Posterior vena cava (tissue), 2 donors: ENCODE measurements at regions not wholly inside any gene's neighbourhood (a gene's known extent, or its start where the extent isn't known, plus 50 kb on each side); places are given as distances from the start of the nearest gene placed in this dataset.

ENCODE experiments used
- DNase-seq: peaks from one replicate; pipeline ENCODE4 v3.0.0-alpha.2; 2020; ENCODE audit warnings: low spot score
- intact Hi-C, 2 donors: fragments of 100-400 bp; cut with DNase I; formaldehyde crosslinking; loops; one replicate each; pipeline versions ENCODE4 v1.14.1 to v1.14.2; 2022 to 2023
- donor health status: DM: yes; HTN: yes; CAD: no.
- donor health status: DM: yes; HTN: yes; CAD: no.

DNA sequence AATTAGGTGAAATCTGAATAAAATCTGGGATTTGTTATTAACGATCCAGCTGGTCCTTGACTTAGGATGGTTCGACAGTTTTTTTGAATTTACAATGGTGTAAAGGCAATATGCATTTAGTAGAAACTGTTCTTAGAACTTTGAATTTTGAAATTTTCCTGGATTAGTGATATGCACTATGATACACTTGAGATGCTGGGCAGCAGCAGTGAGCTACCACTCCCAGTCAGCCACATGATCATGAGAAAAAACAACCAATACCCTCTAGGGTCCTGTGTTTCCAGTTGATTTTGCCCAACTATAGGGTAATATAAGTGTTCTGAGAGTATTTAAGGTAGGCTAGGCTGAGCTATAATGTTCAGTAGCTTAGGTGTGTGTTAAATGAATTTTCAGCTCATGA lies 303.7 kb downstream of the GPAT3 start:
- intact Hi-C loops = no loop called here
- DNase-seq = no peak

DNA sequence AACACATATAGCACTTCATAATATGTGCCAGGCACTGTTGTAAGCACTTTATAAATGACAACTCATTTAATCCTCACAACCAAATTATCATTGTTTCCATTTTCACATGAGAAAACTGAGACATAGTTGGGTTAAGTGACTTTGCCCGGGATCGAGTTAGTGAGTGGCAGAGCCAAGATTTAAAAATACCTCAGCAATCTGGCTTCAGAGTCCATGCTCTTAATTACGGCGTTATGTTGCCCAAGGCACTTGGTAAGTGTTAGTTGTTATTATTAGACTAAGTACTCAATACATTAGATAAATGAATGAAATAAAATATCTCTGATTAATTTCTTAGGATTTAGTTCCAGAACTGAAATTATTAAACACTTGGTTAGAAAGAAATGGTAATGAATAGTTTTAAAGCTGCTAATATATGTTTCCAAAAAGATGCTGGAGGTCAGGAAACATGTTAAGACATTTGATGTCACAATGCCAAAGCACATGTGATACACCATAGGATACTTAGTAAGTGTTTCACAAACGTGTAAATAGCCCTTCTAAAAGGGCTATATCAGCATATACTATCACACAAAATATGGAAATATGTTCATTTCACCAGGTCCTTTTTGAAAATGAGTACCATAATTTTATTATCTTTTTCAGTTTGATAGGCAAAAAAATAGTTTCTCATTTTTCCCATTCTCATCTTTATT lies 301.9 kb downstream of the GPAT3 start:
- intact Hi-C loops = no loop called here

DNA sequence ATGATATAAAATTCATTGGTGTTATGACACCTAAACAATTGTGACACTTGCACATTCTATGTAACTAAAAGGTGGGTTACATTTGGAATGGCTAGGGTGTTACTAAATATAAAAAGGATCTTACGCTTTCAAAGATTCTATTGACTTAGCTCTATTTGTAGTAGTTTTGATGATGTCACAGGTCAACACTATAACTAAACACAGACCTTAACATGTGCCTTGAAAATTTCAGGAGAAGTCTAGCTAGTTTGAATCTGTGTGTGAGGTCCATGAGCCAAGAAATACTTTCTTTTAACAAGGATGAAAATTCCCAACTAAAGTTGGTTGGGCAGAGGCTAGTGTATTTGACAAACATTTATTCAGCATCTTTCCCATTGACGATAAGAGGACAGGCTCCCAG lies 298.0 kb downstream of the GPAT3 start:
- intact Hi-C loops = no loop called here
- no peak for DNase-seq

More for the DNA sequence above, 301.9 kb downstream of the GPAT3 start:
- no peak for DNase-seq

DNA sequence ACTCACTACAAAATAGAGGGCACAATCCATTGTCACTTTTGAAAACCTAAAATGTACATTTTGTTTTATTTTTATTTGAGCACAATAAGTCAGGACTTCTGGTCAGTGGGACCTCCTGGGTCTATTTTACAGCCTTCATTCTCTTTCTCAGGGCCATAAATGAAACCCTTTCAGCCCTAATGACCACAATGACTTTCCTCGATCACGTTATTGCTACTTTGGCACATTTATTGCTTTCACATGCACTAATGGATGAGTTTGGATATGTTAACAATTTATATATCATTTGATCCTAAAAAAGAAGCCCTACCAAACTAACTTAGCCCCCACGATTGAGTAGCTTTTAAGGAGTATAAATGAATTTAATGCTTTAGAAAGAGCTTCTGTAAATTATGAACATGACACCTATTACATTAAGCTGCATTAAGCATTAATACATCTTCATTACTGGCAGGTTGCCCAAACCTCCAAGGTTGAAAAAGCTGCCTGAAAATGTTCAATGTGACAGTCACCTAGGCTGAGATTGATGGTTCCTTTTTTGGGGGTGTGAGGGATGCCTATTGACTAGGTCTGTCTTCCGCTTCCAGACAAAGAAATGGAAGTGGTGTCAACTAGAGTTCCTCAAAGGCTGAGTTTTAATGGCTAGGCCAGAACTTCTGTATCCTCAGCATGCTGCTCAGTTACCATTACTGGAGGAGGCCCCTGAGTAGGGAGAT lies 296.4 kb downstream of the GPAT3 start:
- intact Hi-C loops = no loop called here
- no peak for DNase-seq

DNA sequence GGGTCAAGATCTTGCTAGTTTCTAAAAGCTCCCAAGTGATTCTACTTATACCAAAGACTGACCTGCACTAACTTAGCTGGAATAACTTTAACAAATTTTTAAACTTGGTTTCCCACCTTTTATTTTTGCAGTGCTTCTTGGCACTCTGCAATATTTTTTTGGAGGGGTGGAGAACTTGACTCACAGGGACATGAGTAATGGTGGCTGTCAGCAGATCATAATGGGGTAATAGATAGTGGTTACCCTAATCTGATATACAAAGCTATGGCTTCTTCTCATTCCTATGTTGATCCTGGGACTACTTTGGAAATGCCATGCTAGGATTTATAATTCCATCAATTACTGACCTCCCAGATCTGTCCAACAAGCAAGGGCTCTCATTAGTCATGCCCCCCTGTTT lies 295.7 kb downstream of the GPAT3 start:
- DNase-seq = no peak
- intact Hi-C loops = no loop called here

DNA sequence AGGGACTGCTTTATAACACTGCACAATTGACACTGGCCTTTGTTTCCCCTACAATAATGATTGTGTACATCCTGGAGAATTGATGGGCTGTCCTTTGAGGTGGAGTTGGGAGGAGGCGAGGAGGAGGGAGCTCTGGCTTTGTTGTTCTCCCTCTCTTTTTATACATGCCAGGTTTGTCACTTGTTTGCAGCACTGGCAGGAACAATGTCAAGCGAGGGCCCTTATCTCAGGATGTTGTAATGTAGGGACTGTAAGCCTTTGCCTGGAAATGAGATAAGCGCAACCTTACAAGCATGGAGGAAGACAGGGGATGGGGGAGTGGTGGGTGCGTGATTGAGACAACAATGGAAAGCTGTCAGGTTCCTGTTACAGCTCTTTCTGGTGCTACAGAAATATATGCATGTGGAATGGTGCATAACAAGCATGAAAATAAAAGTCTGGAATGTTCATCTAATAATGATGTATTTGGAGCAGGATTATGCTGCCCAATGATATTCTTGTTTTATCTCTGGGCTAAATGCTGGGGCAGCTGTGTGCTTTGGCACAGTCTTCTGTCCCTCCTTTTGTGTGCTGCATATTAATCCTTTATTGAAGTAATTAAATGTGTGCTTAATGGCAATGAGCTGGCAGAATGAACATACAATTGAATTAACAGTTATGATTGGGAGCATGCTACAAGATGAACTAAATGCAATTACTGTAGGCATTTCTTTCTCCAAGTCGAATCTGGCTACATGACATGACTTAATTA lies 294.4 kb downstream of the GPAT3 start:
- DNase-seq = no peak
- intact Hi-C loops = no loop called here

DNA sequence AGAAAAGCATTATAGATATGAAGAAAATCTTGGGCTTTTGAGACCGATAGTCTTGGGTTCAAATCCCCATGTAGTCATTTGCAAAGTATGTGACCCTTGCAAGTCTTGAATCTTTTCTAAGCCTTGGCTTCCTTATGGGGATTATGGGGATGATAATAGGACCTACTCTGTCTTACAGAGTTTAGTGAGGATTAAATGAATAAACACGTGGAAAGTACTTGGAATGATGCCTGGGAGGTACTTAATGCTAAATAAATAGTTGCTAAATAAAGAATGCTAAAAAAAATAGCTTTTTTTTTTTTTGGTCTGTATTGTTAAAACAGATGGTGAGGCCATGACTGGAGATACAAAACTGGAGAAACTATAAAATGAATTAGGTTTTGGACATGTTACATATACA lies 292.7 kb downstream of the GPAT3 start:
- intact Hi-C loops = no loop called here
- no peak for DNase-seq

DNA sequence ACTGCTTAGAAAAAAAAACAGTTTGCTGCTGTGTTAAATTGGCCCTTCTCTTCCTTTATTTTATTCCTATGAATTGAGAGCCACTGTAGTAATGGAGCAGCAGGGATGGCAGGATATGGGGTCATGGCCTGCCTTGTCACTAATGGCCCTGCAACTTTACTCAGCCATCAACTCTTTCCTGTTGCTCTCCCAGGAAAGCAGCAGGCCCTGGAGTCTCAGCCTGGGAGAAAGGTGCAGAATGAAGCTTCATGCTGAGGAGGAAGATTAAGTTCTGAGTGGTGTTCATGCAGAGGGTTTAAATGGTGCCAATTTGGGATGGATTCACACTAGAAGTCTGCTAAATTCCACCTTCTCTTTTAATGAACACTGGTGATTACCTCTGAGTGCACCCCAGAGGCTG lies 285.6 kb downstream of the GPAT3 start:
- intact Hi-C loops = no loop called here

DNA sequence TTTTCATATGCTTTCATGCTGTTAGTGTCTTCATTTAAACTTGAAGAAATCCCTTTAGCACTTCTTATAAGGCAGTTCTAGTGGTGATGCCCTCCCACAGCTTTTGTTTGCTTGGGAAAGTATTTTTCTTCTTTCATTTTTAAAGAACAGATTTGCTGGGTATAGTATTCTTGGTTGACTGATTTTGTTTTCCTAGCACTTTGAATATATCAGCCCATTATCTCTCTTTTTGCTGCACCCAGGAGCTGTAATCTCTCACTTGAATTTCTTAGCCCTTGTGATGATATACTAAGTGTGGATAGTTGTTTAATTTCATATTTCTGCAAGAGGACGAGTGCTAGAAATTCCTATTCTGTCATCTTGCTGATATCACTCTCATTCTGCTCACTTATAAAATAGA lies 283.7 kb downstream of the GPAT3 start:
- intact Hi-C loops = no loop called here
- DNase-seq = no peak

More for the DNA sequence above, 285.6 kb downstream of the GPAT3 start:
- no peak for DNase-seq

DNA sequence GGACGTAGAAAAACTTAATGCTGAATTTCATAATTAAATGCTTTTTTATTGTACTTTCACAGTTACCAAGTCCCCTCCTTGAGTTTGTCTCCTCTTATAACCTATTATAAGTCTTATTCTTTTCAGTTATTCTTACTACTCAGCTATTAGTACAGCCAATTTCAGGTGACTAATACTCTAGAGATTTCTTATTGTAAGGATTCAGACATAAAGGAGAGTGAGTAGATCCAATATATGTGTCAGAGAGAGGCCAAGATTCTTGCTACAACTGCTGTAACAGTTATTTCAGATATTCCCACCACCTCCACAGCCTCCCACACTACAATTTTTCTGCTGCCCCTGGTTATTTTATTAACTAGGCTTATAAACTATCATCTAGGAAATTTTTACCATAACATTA lies 274.5 kb downstream of the GPAT3 start:
- intact Hi-C loops = no loop called here
- DNase-seq = no peak

DNA sequence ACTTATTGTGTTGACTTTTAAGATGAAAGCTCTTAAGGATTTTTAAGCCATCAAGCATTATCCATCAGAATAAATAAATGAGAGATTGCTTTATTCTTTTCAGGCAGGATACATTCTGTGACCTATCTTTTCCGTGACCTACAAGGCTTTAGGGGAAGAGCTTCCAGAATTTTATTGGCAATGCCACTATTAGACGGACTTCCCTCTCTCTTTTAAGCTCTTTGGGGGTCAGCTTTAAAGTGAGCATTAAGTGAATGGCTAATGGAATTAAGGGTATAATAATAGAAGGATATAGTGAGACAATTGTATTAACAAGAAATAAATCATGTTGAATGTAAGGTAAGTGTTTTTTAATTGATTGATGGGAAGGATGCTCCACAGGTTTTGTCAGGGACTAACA lies 273.7 kb downstream of the GPAT3 start:
- intact Hi-C loops = no loop called here
- no peak for DNase-seq

DNA sequence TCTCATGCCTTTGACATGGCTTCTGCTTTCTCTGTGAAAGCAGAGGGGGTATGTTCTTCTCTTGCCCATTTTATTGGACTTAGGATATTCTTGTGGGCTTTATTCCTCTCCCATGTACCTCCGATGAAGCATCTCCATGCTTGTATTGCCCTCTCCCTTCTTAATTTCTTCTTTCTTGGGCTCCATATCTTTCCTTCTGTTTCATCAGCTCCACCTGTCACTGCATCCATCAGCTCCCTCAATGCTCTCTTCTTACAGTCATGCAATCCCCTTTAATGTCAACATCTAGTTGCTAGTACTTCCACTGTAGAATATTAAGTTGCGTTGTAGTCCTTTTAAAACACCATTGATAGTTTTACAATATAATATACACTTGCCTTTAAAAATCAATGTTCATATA lies 257.6 kb downstream of the GPAT3 start:
- intact Hi-C loops = no loop called here
- no peak for DNase-seq

DNA sequence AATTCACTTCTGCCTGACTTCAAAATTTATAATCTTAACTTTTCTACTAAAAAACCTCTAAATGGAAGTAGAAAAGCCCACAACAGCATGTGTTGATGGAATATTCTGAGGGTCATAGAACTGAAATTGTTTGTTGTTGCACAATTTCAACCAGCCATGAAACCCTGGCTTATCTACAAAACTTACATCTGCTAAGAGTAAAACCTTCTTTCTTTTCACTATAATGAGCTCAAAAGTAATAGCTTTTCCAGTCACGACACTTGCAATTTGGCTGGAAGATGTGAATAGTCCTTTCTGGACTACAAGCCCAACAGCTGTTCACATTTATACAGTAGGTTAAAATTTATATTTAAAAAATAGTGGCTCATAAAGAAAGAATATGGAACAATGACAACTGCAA lies 250.0 kb downstream of the GPAT3 start:
- intact Hi-C loops = no loop called here

DNA sequence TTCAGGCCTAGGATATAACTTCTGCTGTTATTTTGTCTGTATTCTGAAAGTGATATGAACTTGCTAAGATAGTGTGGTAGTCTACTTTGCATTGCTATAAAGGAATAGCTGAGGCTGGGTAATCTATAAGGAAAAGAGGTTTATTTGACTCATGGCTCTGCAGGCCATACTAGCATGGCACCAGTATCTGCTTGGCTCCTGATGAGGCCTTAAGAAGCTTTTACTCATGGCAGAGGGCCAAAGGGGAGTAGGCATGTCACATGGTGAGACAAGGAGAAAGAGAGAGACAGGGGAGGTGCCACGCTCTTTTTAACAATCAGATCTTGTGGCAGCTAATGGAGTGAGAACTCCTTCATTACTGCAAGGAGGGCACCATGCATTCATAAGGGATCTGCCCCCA lies 247.3 kb downstream of the GPAT3 start:
- no peak for DNase-seq
- intact Hi-C loops = no loop called here

More for the DNA sequence above, 250.0 kb downstream of the GPAT3 start:
- DNase-seq = no peak

DNA sequence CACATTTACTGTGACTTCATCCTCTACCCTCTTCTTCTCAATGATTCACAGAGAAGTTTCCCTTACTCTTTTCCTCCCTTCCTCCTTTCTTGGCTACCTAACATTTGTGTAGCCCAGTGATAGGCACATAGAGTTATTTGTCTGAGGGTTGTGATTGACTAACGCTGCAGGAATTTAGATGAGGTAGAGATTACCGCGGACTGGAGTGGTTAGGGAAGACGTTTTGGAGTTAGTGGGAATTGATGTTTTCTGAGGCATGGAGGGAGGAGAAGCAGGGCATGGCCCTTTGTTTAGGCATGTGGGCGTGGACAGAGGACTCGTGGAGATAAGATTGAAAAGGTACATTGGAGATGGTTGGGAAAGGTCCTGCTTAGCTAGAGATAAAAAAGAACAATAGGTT lies 246.7 kb downstream of the GPAT3 start:
- intact Hi-C loops = no loop called here
- no peak for DNase-seq

DNA sequence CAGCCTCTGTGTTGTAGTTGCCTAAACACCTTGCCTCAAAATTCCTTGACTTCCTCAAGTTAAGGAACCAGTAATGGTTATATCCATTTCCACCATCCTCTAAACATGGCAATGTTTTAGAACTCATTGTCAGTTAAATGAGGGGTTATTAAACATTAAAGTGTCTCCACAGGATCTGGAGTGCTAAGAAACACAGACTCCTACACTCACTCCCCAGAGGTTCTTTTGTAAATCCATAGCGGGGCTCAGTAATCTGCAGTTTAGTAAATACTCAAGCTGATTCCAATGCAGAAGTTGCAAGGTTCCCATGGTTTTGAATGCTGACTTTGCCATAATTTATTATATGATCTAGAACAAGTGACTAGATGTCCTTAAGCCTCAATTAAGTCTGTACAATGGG lies 245.5 kb downstream of the GPAT3 start:
- intact Hi-C loops = no loop called here

DNA sequence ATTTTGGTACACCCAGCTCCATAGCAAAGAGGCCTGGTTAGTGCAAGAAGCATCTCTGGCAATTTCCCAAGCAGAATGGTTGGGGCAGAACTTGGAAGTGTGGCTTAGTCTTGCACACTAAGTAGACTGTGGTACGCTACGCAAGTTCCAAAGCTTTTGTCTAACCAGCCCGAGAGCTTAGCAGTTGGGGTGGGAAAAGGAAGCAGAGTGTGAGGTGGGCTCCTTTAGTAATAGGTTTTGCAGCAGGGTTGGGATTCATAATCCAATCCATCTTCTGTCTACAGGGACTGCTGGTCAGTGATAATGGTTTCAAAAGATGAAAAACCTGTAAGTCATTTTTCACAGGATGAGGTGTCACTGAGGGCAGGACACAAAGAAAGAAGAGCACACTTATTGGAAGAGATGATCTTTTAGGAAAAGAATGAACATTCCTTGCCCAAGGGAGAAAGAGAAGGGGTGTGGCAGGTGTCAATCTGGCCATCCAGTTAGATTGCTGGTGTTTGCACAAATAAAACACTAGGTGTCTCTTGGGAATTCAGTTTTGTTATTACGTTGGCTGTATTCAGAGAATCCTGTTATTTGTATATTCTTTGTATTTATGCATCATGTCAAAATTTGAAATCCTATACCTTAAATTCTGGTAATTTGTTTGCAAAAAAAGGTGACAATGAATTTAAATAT lies 244.3 kb downstream of the GPAT3 start:
- intact Hi-C loops = no loop called here
- DNase-seq = no peak

More for the DNA sequence above, 245.5 kb downstream of the GPAT3 start:
- no peak for DNase-seq

DNA sequence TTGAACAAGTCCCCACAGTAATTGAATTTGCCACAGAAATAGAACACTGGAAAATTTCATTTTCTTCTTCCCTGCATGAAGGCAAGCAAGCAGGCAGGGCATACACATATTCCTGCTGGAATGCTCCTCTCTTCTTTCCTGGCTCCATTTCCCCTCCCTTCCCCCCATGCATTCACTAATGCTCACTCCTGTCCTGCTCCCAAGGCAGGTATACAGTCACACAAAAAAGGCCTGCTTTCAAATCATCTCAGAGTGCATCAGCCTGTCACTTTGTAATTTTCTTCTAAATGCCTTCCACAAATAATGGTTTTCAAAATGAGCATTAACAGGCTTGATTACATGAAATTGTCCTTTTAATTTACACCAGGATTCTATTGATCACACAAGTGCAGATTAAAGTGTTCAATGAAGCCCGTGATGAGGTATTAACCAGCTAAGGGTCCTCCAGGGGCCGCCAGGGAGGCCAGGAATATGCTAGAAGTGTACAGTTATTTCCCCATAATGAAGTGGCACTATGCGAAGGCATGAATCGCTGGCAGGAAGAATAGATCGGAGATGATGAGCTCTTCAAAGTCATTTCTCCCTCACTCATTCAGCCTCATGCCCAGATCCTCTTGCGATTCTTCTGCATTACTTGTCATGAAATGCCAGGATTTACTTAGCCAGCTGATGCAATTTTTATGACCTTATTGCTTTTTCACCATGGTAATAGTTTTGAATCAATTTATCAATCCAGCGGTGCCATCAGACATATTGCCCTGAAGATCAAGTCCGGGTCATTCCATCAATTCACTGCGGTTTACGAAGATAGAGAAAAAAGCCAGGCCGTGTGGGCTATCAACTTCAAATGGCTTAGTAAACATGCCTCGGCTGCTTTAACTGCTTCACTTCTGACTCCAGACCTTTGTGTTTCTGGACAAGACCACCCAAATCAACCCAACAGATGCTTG lies 243.5 kb downstream of the GPAT3 start:
- no peak for DNase-seq
- intact Hi-C loops = no loop called here

DNA sequence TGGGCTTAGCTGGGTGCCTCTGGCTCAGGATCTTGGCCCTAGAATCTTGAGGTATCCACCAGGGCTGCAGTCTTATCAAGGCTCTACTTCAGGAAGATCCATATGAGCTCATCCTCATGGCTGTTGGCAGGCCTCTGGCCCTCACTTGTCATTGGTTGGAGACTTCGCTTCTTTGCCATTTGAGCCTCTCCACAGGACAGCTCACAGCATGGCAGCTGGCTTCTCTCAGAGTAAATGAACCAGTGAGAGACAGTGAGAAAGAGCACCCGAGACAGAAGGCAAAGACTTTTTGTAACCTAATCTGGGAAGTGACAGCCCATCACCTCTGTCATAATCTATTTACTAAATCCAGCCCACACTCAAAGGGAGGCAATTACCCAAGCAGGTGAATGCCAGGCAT lies 236.8 kb downstream of the GPAT3 start:
- intact Hi-C loops = no loop called here
- DNase-seq = no peak
